ENCODE measurements at regions not wholly inside any gene's neighbourhood (a gene's known extent, or its start where the extent isn't known, plus 50 kb on each side); places are given as distances from the start of the nearest gene placed in this dataset.

GRCh38 chr6:23418095-23418494 lies 707.9 kb upstream of the NRSN1 start:
- Mint-ChIP-seq H3K27ac (no peak overlapping the region), H3K4me1 (peaks cover 0 to 5% of the 10 kb centered on the region in 2 experiments; a peak in 1 of 4 replicates), H3K36me3 (ENCODE audit: insufficient read depth in 1 of 3, low read depth in 3 of 3) (peaks cover 0 to 5% (median 3%) of the 10 kb centered on the region in 3 experiments; a peak in 2 of 7 replicates), H3K4me3 (no peak overlapping the region), H3K9me3 (no peaks in the 10 kb centered on the region; a peak in 1 of 5 replicates), H3K27me3 (ENCODE audit: low read depth) (no peaks in the 10 kb centered on the region)
- Histone ChIP-seq H4K20me1 (ENCODE audit: control insufficient read depth, insufficient read depth, insufficient read length) (no peaks in the 10 kb centered on the region), H3K23me2 (ENCODE audit: insufficient read length, low read depth, low read length, poor library complexity, severe bottlenecking) (no peaks in the 10 kb centered on the region), H4K8ac (replicated peaks; ENCODE audit: insufficient read length, low read depth, low read length) (no peak overlapping the region), H3K9me3 (ENCODE audit: control insufficient read depth, low read depth, low read length) (no peaks in the 10 kb centered on the region), H3K27me3 (ENCODE audit: insufficient read depth, low read length) (no peaks in the 10 kb centered on the region), H2BK5ac (ENCODE audit: insufficient read length, low read length) (no peak overlapping the region), H3K14ac (ENCODE audit: insufficient read depth, low read length) (no peak overlapping the region), H2BK20ac (ENCODE audit: low read depth, low read length, poor library complexity, severe bottlenecking) (no peak overlapping the region), H4K91ac (ENCODE audit: insufficient read length, low read depth, low read length) (no peak overlapping the region), H2AFZ (ENCODE audit: low read length) (no peak overlapping the region), H3T11ph (ENCODE audit: low read length) (no peak overlapping the region), H3K4me1 (ENCODE audit: insufficient read depth, low read length) (no peaks in the 10 kb centered on the region), H3K56ac (ENCODE audit: insufficient read length, low read depth, low read length) (no peak overlapping the region), H3K18ac (ENCODE audit: insufficient read length, low read depth, low read length) (no peak overlapping the region), H3K4ac (ENCODE audit: low read depth, low read length) (no peak overlapping the region), H3K27ac (ENCODE audit: insufficient read length, low read depth, low read length) (no peak overlapping the region), H3K79me2 (ENCODE audit: insufficient read depth, low read length) (no peaks in the 10 kb centered on the region), H2BK120ac (ENCODE audit: low read depth, low read length, poor library complexity, severe bottlenecking) (no peak overlapping the region), H4K5ac (ENCODE audit: insufficient read length, low read depth, low read length) (no peak overlapping the region), H3K23ac (ENCODE audit: insufficient read length, low read depth, low read length) (no peak overlapping the region), H2AK5ac (ENCODE audit: insufficient read length, low read length) (no peak overlapping the region), H2BK15ac (ENCODE audit: low read depth, low read length) (no peak overlapping the region), H3K79me1 (ENCODE audit: insufficient read depth, low read depth, low read length, poor library complexity, severe bottlenecking) (no peaks in the 10 kb centered on the region), H2BK12ac (ENCODE audit: insufficient read length, low read depth, low read length) (no peak overlapping the region), H3K4me2 (ENCODE audit: insufficient read depth, insufficient read length, low read length) (no peak overlapping the region), H3K9ac (ENCODE audit: extremely low read depth, insufficient read length, low read length) (no peak overlapping the region)
- no CpG with 5 or more reads among the region's 3 CpGs for WGBS (ENCODE audit: extremely low coverage, insufficient read length, low lambda C conversion rate)
- DNase-seq: no peak
- TF ChIP-seq CTCF (conservative IDR thresholded peaks at IDR 0.05): no peak
